NT2/D1 (cell line): ENCODE measurements at regions not wholly inside any gene's neighbourhood (a gene's known extent, or its start where the extent isn't known, plus 50 kb on each side); places are given as distances from the start of the nearest gene placed in this dataset.

Experiments used
- DNase-seq: peaks from one replicate; pipeline ENCODE4 v3.0.0-alpha.2; 2011; ENCODE audit warnings: low read depth, low spot score
- H3K27me3 ChIP-seq: 2 replicates; pipeline ENCODE4 v1.6.0; 2011; ENCODE audit warnings: mild to moderate bottlenecking; ENCODE audit not compliant: insufficient read length, insufficient read depth
- H3K36me3 ChIP-seq: 2 replicates; pipeline ENCODE4 v1.6.1; 2011; ENCODE audit warnings: mild to moderate bottlenecking, low read length, mixed read lengths; ENCODE audit not compliant: insufficient read depth, insufficient read length
- H3K4me1 ChIP-seq: 2 replicates; pipeline ENCODE4 v1.5.1; 2011; ENCODE audit not compliant: insufficient read depth, insufficient read length
- H3K4me3 ChIP-seq: 2 replicates; pipeline ENCODE4 v1.5.1; 2011; ENCODE audit warnings: low read depth; ENCODE audit not compliant: insufficient read length
- H3K9ac ChIP-seq: 2 replicates; pipeline ENCODE4 v1.6.0; 2011; ENCODE audit warnings: low read depth; ENCODE audit not compliant: insufficient read length
- H3K9me3 ChIP-seq: 2 replicates; pipeline ENCODE4 v1.5.1; 2011; ENCODE audit warnings: mild to moderate bottlenecking, low read length; ENCODE audit not compliant: insufficient read depth
- SUZ12 ChIP-seq: IDR thresholded peaks from 2 replicates; pipeline ENCODE4 v1.6.1; 2011; ENCODE audit not compliant: insufficient read length, insufficient read depth; ENCODE audit errors: extremely low read depth
- YY1 ChIP-seq: IDR thresholded peaks from 2 replicates; pipeline ENCODE4 v1.6.1; 2011; ENCODE audit not compliant: insufficient read length, insufficient read depth
- ZNF274 ChIP-seq: IDR thresholded peaks from 2 replicates; pipeline ENCODE4 v1.6.1; 2011; ENCODE audit warnings: mild to moderate bottlenecking, low read depth, low read length

DNA sequence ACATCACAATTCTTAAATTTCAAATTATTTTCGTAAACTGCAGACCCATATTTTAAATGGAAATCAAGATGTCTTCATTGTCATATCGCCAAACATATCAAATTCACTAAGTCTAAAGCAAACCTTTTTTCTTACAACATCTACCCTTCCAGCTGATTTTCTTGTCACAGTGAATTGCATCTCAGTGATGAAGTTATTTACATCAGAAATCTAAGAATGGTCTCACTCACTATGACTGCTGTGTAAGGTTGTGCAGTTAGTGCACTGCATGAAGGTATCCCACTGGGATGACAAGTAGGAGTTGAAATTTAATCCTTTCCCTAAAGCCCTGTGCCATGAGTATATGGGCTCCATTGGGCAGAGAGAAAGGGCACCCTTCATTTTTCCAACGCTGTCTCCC, 399.4 kb upstream of the ITGA1 start:
- H3K9me3 ChIP-seq: no peaks in the 10 kb centered on the region
- no peak overlapping the region for H3K9ac ChIP-seq
- no peak for DNase-seq
- no peaks in the 10 kb centered on the region for H3K27me3 ChIP-seq
- H3K4me1 ChIP-seq: no peaks in the 10 kb centered on the region
- no peak overlapping the region for H3K4me3 ChIP-seq
- no peaks in the 10 kb centered on the region for H3K36me3 ChIP-seq
- TF ChIP-seq ZNF274 (no peak), YY1 (no peak), SUZ12 (no peak)

DNA sequence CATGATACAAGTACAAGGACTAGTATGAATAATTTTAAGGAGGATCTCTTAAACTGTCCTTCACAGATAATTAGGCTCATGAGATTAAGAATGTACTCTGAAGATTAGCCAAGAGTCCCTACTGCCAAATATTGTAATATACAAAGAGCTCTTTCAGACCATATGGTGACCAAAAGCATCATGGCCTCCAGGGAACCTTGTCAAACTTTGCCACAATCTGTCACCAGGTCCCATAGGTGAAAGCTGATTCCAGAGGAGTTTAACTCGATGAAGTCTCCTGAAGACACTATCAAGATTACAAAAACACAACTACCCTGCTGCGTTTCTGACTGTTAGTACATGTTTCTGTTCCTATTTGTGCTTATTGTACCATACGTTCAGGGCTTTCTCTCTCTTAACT, 395.4 kb upstream of the ITGA1 start:
- Histone ChIP-seq H3K9ac (no peak overlapping the region), H3K4me1 (no peaks in the 10 kb centered on the region), H3K9me3 (no peaks in the 10 kb centered on the region), H3K27me3 (no peaks in the 10 kb centered on the region), H3K36me3 (no peaks in the 10 kb centered on the region), H3K4me3 (no peak overlapping the region)
- DNase-seq: no peak
- TF ChIP-seq YY1 (no peak), ZNF274 (no peak), SUZ12 (no peak)

DNA sequence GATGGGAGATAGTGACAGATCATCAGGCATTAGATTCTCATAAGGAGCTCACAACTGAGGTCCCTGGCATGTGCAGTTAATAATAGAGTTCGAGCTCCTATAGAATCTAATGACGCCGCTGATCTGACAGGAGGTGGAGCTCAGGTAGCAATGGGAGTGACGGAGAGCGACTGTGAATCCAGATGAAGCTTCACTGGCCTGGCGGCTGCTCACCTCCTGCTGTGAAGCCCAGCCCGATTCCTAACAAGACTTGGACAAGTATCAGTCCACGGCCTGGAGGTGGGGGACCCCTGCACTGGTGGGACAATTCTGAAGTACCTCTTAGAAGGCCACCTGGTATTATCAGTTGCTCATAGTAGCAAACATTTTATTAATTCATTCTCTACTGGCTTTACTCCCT, 377.9 kb upstream of the ITGA1 start:
- no peaks in the 10 kb centered on the region for H3K27me3 ChIP-seq
- TF ChIP-seq ZNF274: no peak
- TF ChIP-seq YY1: no peak
- TF ChIP-seq SUZ12: no peak
- no peak overlapping the region for H3K9ac ChIP-seq
- H3K4me1 ChIP-seq: no peaks in the 10 kb centered on the region
- no peaks in the 10 kb centered on the region for H3K36me3 ChIP-seq
- DNase-seq: no peak
- H3K4me3 ChIP-seq: no peak overlapping the region
- H3K9me3 ChIP-seq: no peaks in the 10 kb centered on the region

DNA sequence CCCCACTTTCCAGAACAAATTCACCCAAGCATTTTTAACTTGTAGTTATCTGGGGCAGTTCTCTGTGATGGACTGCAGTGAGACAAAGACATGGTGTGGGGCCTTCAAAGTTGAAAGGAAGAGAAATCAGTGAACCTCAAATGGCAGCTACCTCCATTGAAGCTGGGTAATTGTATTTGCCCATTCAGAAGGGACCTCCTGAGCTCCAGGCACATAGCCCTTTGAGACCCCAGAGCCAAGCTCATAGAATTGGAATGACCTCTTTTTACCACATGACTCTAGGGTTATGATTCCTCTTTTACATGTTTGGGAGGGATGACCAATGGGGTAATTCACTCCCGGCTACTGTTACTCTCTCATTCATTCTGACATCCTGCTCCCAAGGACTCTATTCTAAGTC, 368.4 kb upstream of the ITGA1 start:
- Histone ChIP-seq H3K36me3 (no peaks in the 10 kb centered on the region), H3K4me3 (no peak overlapping the region), H3K4me1 (no peaks in the 10 kb centered on the region), H3K9ac (no peak overlapping the region), H3K9me3 (no peaks in the 10 kb centered on the region), H3K27me3 (no peaks in the 10 kb centered on the region)
- TF ChIP-seq ZNF274 (no peak), YY1 (no peak), SUZ12 (no peak)
- no peak for DNase-seq

DNA sequence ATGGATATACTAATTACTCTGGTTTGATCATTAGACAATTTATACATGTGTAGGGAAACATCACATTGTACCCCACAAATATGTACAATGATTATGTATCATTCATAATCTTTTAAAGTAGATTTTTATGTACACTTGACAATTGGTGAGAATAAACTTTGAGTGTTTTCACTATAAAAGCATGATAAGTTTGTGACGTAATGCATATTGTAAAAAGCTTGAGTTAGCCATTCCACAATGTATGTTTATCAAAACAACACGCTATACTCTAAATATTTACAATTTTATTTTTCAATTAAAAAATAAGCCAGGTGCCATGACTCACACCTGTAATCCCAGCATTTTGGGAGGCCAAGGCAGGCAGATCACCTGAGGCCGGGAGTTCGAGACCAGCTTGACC, 360.1 kb upstream of the ITGA1 start:
- DNase-seq: no peak
- peaks cover 4% of the 10 kb centered on the region; the same call in 1 of the 2 replicates for H3K9me3 ChIP-seq

DNA sequence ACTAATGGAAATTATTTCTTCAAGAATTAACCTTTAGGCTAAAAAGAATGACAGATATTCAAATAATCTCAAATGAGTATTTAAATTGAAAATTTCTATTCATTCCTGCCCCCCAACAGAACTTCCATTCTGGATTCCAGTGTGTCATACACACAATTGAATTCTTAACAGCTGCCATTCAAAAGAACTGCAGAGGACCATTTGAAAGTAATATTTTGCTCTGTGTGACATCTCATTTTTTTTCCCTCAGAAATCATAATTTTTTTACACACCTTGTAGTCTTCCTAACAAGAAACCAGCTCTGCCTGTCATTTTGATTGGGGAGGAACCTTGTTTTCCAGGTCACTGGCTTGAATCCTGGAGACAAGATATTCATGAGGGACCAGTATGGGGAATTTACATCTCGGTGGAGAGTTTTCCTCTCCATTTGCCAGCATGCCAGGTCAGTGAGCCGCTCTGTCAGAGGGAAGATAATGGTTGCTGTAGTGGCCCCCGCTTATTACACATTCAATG, 358.7 kb upstream of the ITGA1 start:
- no peaks in the 10 kb centered on the region for H3K36me3 ChIP-seq
- peaks cover 6% of the 10 kb centered on the region; the same call in 1 of the 2 replicates for H3K9me3 ChIP-seq
- H3K4me1 ChIP-seq: no peaks in the 10 kb centered on the region
- no peaks in the 10 kb centered on the region for H3K27me3 ChIP-seq
- H3K4me3 ChIP-seq: no peak overlapping the region
- no peak for DNase-seq
- H3K9ac ChIP-seq: no peak overlapping the region
- TF ChIP-seq SUZ12 (no peak), YY1 (no peak), ZNF274 (no peak)

More for the DNA sequence above, 360.1 kb upstream of the ITGA1 start:
- H3K36me3 ChIP-seq: no peaks in the 10 kb centered on the region
- H3K4me3 ChIP-seq: no peak overlapping the region
- TF ChIP-seq ZNF274: no peak
- TF ChIP-seq YY1: no peak
- no peak for TF ChIP-seq SUZ12
- no peaks in the 10 kb centered on the region for H3K4me1 ChIP-seq
- no peaks in the 10 kb centered on the region for H3K27me3 ChIP-seq
- no peak overlapping the region for H3K9ac ChIP-seq

DNA sequence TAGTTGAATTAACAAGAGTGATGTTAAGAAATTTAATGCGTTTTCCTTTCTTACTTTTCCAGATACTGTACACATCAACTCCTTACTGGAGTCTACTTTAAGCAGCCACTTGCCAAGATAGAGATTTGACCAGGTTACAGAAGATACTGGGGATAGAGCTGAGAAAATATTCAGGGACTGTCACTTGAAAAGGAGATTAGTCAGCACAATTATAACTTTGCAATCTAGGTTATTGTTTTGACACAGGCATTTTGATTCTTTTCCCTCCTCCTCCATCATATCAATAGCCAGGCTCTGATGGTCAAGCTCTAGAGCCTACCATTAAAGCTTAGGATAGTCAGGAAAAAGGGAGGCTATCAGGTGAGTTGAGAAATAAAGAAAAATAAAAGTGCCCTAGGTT, 345.9 kb upstream of the ITGA1 start:
- H3K4me1 ChIP-seq: no peaks in the 10 kb centered on the region
- no peaks in the 10 kb centered on the region for H3K36me3 ChIP-seq
- TF ChIP-seq YY1 (no peak), SUZ12 (no peak), ZNF274 (no peak)

DNA sequence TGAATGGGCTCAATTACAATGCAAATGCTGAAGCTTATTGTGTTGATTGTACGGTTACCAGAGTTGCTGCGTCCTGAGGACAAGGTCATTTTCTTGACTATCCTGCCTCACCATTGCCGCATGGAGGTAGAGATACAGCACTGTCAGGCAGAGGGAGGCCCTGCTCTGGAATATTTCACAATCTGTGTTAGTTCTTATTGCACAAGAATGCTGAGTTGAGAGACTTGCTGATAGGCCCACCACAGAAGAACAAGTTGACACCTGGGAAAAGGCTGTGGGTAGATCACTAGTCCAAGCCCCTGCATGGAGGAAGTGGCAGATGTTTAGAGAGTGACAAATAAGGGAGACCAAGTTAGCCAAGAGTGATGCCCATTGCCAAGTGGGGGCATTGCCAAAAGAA, 344.5 kb upstream of the ITGA1 start:
- Histone ChIP-seq H3K4me3 (no peak overlapping the region), H3K36me3 (no peaks in the 10 kb centered on the region), H3K4me1 (no peaks in the 10 kb centered on the region), H3K9me3 (no peaks in the 10 kb centered on the region), H3K9ac (no peak overlapping the region), H3K27me3 (no peaks in the 10 kb centered on the region)
- TF ChIP-seq ZNF274 (no peak), YY1 (no peak), SUZ12 (no peak)
- DNase-seq: no peak

More for the DNA sequence above, 345.9 kb upstream of the ITGA1 start:
- no peak overlapping the region for H3K4me3 ChIP-seq
- no peak for DNase-seq
- H3K9me3 ChIP-seq: no peaks in the 10 kb centered on the region
- H3K9ac ChIP-seq: no peak overlapping the region
- H3K27me3 ChIP-seq: no peaks in the 10 kb centered on the region
